Glutamatergic neuron (in vitro differentiated cells): ENCODE measurements at regions not wholly inside any gene's neighbourhood (a gene's known extent, or its start where the extent isn't known, plus 50 kb on each side); places are given as distances from the start of the nearest gene placed in this dataset.
"Not testable (repeated sequence)": the region's sequence is repeated elsewhere in the genome, so short reads cannot be mapped to it uniquely, and the experiment has no call there.

Experiments
- DNase-seq: peaks from one replicate; pipeline ENCODE4 v3.0.0; 2022
- H3K27ac Mint-ChIP-seq: one replicate; pipeline ENCODE4 v1.8.0; 2020; ENCODE audit warnings: mild to moderate bottlenecking, mixed read lengths, inconsistent platforms; ENCODE audit not compliant: unreplicated experiment
- H3K27me3 Mint-ChIP-seq: one replicate; pipeline ENCODE4 v1.8.0; 2020; ENCODE audit warnings: mild to moderate bottlenecking, moderate library complexity, mixed read lengths, inconsistent platforms; ENCODE audit not compliant: unreplicated experiment
- H3K36me3 Mint-ChIP-seq: one replicate; pipeline ENCODE4 v1.8.0; 2020; ENCODE audit warnings: mild to moderate bottlenecking, mixed read lengths, inconsistent platforms; ENCODE audit not compliant: unreplicated experiment
- H3K4me1 Mint-ChIP-seq: one replicate; pipeline ENCODE4 v1.8.0; 2020; ENCODE audit warnings: mild to moderate bottlenecking, low read depth, mixed read lengths, inconsistent platforms; ENCODE audit not compliant: unreplicated experiment
- H3K4me3 Mint-ChIP-seq: one replicate; pipeline ENCODE4 v1.8.0; 2020; ENCODE audit warnings: mild to moderate bottlenecking, mixed read lengths, inconsistent platforms; ENCODE audit not compliant: unreplicated experiment
- H3K9me3 Mint-ChIP-seq: one replicate; pipeline ENCODE4 v1.8.0; 2020; ENCODE audit warnings: mild to moderate bottlenecking, moderate library complexity, mixed read lengths, inconsistent platforms; ENCODE audit not compliant: unreplicated experiment
- CTCF ChIP-seq: fragments of 200-600 bp; sonication (generic); IDR thresholded peaks from one replicate; pipeline ENCODE4 v1.5.0; 2021; ENCODE audit not compliant: partially characterized antibody, unreplicated experiment

- Mint-ChIP-seq H3K36me3 (no peaks in the 10 kb centered on the region), H3K4me3 (no peak overlapping the region), H3K27ac (no peak overlapping the region), H3K27me3 (no peaks in the 10 kb centered on the region), H3K4me1 (no peaks in the 10 kb centered on the region), H3K9me3 (no peaks in the 10 kb centered on the region)
- TF ChIP-seq CTCF = no peak
- no peak for DNase-seq
These were observed 674.5 kb downstream of the SH3BGRL start for GRCh38 chrX:81876437-81876836.

- TF ChIP-seq CTCF = no peak
- no peaks in the 10 kb centered on the region for H3K9me3 Mint-ChIP-seq
- no peak overlapping the region for H3K4me3 Mint-ChIP-seq
- H3K27me3 Mint-ChIP-seq = no peaks in the 10 kb centered on the region
- no peak overlapping the region for H3K27ac Mint-ChIP-seq
- no peak for DNase-seq
- H3K4me1 Mint-ChIP-seq = no peaks in the 10 kb centered on the region
- H3K36me3 Mint-ChIP-seq = no peaks in the 10 kb centered on the region
These were observed 688.6 kb downstream of the SH3BGRL start for GRCh38 chrX:81890521-81890920.

- TF ChIP-seq CTCF = no peak
- no peaks in the 10 kb centered on the region for H3K36me3 Mint-ChIP-seq
- no peaks in the 10 kb centered on the region for H3K4me1 Mint-ChIP-seq
- no peak overlapping the region for H3K27ac Mint-ChIP-seq
- no peak for DNase-seq
- H3K9me3 Mint-ChIP-seq = no peaks in the 10 kb centered on the region
- no peak overlapping the region for H3K4me3 Mint-ChIP-seq
- H3K27me3 Mint-ChIP-seq = no peaks in the 10 kb centered on the region
These were observed 698.6 kb downstream of the SH3BGRL start for GRCh38 chrX:81900522-81900921.

GRCh38 chrX:81925812-81926211 is 723.9 kb downstream of the SH3BGRL start:
- Mint-ChIP-seq H3K27ac (no peak overlapping the region), H3K36me3 (no peaks in the 10 kb centered on the region), H3K27me3 (no peaks in the 10 kb centered on the region), H3K4me1 (no peaks in the 10 kb centered on the region), H3K4me3 (no peak overlapping the region), H3K9me3 (no peaks in the 10 kb centered on the region)
- DNase-seq = no peak
- no peak for TF ChIP-seq CTCF

GRCh38 chrX:81945911-81946310 is 744.0 kb downstream of the SH3BGRL start:
- DNase-seq, H3K4me1 Mint-ChIP-seq, H3K36me3 Mint-ChIP-seq, H3K27me3 Mint-ChIP-seq, H3K4me3 Mint-ChIP-seq, H3K27ac Mint-ChIP-seq, H3K9me3 Mint-ChIP-seq: not testable (repeated sequence)

- no peaks in the 10 kb centered on the region for H3K27me3 Mint-ChIP-seq
- no peaks in the 10 kb centered on the region for H3K9me3 Mint-ChIP-seq
These were observed 755.4 kb downstream of the SH3BGRL start for GRCh38 chrX:81957318-81957717.

More at GRCh38 chrX:81957318-81957717, 755.4 kb downstream of the SH3BGRL start:
- no peaks in the 10 kb centered on the region for H3K4me1 Mint-ChIP-seq
- no peaks in the 10 kb centered on the region for H3K36me3 Mint-ChIP-seq
- no peak for DNase-seq
- no peak overlapping the region for H3K27ac Mint-ChIP-seq
- H3K4me3 Mint-ChIP-seq = no peak overlapping the region
- TF ChIP-seq CTCF = no peak
